ENCODE measurements at regions not wholly inside any gene's neighbourhood (a gene's known extent, or its start where the extent isn't known, plus 50 kb on each side); places are given as distances from the start of the nearest gene placed in this dataset.

DNA sequence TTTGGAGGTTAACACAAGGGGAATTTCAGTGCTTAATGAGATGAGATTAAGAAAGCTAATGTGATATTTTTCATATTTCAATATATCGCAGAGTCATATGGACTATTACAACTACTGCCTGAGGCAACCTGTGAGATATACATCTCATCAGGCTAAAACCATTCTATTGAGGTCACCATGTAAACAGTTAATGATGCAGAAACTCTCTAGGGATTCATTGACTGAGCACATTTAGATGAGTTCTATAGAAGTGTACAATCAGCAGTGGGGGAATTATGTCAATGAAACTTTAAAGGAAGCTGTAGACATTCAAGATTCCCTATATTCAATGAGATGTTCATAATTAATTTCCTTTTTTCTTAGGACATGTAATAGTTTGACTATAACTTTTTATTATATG is 687.4 kb upstream of the SYT4 start:
- Histone ChIP-seq H3F3A (ENCODE audit: low read depth) (no peaks in the 10 kb centered on the region), H3K9me3 (ENCODE audit: low read depth) (no peaks in the 10 kb centered on the region), H3K36me3 (no peaks in the 10 kb centered on the region), H4K20me1 (ENCODE audit: low read depth) (no peaks in the 10 kb centered on the region), H3K27me3 (no peaks in the 10 kb centered on the region), H3K4me1 (no peaks in the 10 kb centered on the region), H3K4me2 (no peak overlapping the region), H2AFZ (replicated peaks) (no peak overlapping the region), H3K79me2 (ENCODE audit: low read depth) (no peaks in the 10 kb centered on the region), H3K4me3 (no peak overlapping the region), H3K9ac (no peak overlapping the region), H3K27ac (no peak overlapping the region)
- H3K4me1 Mint-ChIP-seq, result peaks cover 4% of the 10 kb centered on the region
- H3K36me3 Mint-ChIP-seq, result no peaks in the 10 kb centered on the region
- H3K9me3 Mint-ChIP-seq, result no peaks in the 10 kb centered on the region
- DNase-seq (ENCODE audit: low spot score), result no peak
- no peaks in the 10 kb centered on the region for H3K27me3 Mint-ChIP-seq (ENCODE audit: insufficient read depth, low read depth)
- no peak overlapping the region for H3K27ac Mint-ChIP-seq
- H3K4me3 Mint-ChIP-seq, result no peak overlapping the region
- TF ChIP-seq EZH2 (IDR thresholded peaks at IDR 0.05) (no peak), EZH2phosphoT487 (IDR thresholded peaks at IDR 0.05) (no peak)
- TF ChIP-seq, protein P1, sequence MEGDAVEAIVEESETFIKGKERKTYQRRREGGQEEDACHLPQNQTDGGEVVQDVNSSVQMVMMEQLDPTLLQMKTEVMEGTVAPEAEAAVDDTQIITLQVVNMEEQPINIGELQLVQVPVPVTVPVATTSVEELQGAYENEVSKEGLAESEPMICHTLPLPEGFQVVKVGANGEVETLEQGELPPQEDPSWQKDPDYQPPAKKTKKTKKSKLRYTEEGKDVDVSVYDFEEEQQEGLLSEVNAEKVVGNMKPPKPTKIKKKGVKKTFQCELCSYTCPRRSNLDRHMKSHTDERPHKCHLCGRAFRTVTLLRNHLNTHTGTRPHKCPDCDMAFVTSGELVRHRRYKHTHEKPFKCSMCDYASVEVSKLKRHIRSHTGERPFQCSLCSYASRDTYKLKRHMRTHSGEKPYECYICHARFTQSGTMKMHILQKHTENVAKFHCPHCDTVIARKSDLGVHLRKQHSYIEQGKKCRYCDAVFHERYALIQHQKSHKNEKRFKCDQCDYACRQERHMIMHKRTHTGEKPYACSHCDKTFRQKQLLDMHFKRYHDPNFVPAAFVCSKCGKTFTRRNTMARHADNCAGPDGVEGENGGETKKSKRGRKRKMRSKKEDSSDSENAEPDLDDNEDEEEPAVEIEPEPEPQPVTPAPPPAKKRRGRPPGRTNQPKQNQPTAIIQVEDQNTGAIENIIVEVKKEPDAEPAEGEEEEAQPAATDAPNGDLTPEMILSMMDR (IDR thresholded peaks at IDR 0.05), result no peak

DNA sequence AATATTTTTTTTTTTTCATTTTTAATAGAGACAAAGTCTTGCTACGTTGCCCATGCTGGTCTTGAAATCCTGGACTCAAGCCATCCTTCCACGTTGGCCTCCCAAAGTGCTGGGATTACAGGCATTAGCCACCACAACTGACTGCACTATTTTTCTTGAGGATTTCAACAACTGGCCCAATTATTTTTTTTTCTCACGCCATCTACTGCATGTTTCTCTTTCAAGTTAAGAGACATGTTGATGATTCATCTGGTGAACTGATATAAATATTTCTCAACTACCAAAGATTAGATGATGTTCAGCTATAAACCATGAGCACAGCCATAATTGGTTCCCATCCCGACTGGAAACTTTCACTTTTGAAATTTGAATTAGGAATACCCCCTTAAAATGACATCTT is 688.4 kb upstream of the SYT4 start:
- Mint-ChIP-seq H3K27ac (no peak overlapping the region), H3K9me3 (no peaks in the 10 kb centered on the region), H3K4me3 (no peak overlapping the region), H3K36me3 (no peaks in the 10 kb centered on the region), H3K27me3 (ENCODE audit: insufficient read depth, low read depth) (no peaks in the 10 kb centered on the region), H3K4me1 (peaks cover 4% of the 10 kb centered on the region)
- H3K9me3 ChIP-seq (ENCODE audit: low read depth), result no peaks in the 10 kb centered on the region
- no peaks in the 10 kb centered on the region for H3K4me1 ChIP-seq
- no peak overlapping the region for H3K27ac ChIP-seq
- TF ChIP-seq, protein P1 (IDR thresholded peaks at IDR 0.05), result no peak
- TF ChIP-seq EZH2 (IDR thresholded peaks at IDR 0.05) (no peak), EZH2phosphoT487 (IDR thresholded peaks at IDR 0.05) (no peak)
- H3F3A ChIP-seq (ENCODE audit: low read depth), result no peaks in the 10 kb centered on the region
- no peak overlapping the region for H3K4me2 ChIP-seq
- H3K27me3 ChIP-seq, result no peaks in the 10 kb centered on the region
- no peaks in the 10 kb centered on the region for H3K36me3 ChIP-seq
- no peak overlapping the region for H3K9ac ChIP-seq
- H3K4me3 ChIP-seq, result no peak overlapping the region
- no peak for DNase-seq (ENCODE audit: low spot score)
- H2AFZ ChIP-seq (replicated peaks), result no peak overlapping the region
- no peaks in the 10 kb centered on the region for H3K79me2 ChIP-seq (ENCODE audit: low read depth)
- H4K20me1 ChIP-seq (ENCODE audit: low read depth), result no peaks in the 10 kb centered on the region

DNA sequence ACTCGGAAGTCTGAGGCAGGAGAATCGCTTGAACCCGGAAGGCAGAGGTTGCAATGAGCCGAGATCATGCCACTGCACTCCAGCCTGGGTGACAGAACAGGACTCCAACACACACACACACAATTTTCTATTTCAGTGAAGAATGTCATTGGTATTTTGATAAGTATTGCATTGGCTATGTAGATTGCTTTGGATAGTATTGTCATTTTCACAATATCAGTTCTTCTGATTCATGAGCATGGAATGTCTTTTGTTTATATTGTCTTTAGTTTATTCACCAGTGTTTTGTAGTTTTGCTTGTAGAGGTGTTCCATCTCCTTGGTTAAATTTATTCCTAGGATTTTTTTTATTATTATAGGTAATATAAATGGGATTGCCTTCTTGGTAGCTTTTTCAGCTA is 693.4 kb upstream of the SYT4 start:
- H3F3A ChIP-seq (ENCODE audit: low read depth), result no peaks in the 10 kb centered on the region
- peaks cover 9% of the 10 kb centered on the region for H3K4me1 ChIP-seq
- TF ChIP-seq EZH2phosphoT487 (IDR thresholded peaks at IDR 0.05), result no peak
- TF ChIP-seq, protein P1 (IDR thresholded peaks at IDR 0.05), result no peak
- TF ChIP-seq EZH2 (IDR thresholded peaks at IDR 0.05), result no peak
- no peak overlapping the region for H3K4me3 ChIP-seq
- no peak for DNase-seq (ENCODE audit: low spot score)
- H3K79me2 ChIP-seq (ENCODE audit: low read depth), result no peaks in the 10 kb centered on the region
- H2AFZ ChIP-seq (replicated peaks), result no peak overlapping the region
- Mint-ChIP-seq H3K4me1 (peaks cover 4% of the 10 kb centered on the region), H3K27ac (no peak overlapping the region), H3K9me3 (no peaks in the 10 kb centered on the region), H3K27me3 (ENCODE audit: insufficient read depth, low read depth) (no peaks in the 10 kb centered on the region), H3K36me3 (no peaks in the 10 kb centered on the region), H3K4me3 (no peak overlapping the region)
- H3K27ac ChIP-seq, result no peak overlapping the region
- no peak overlapping the region for H3K4me2 ChIP-seq
- no peaks in the 10 kb centered on the region for H3K27me3 ChIP-seq
- H3K9ac ChIP-seq, result no peak overlapping the region
- no peaks in the 10 kb centered on the region for H4K20me1 ChIP-seq (ENCODE audit: low read depth)
- no peaks in the 10 kb centered on the region for H3K9me3 ChIP-seq (ENCODE audit: low read depth)
- no peaks in the 10 kb centered on the region for H3K36me3 ChIP-seq

DNA sequence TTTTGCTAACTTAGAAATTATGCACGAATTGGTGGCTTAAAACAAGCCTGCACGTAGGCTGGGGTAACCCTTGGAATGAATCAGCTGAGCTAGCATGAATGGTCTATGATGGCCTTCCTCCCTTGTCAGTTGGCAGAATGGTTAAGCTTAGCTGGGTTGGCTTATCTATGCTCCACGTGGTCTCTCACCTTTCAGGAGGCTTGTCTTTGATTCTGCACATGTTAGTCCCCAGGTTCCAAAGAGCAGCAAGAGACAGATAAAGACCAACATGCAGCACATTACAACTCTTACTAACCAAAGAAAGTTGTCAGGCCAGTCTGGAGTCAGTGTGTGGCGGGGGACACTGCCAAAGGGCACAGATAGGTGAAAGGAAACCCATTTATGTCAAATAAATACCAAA is 700.9 kb upstream of the SYT4 start:
- no peak overlapping the region for H3K27ac Mint-ChIP-seq
- Histone ChIP-seq H3K4me3 (no peak overlapping the region), H2AFZ (replicated peaks) (no peak overlapping the region), H3K4me1 (peaks cover 9% of the 10 kb centered on the region), H3K27me3 (no peaks in the 10 kb centered on the region), H3F3A (ENCODE audit: low read depth) (no peaks in the 10 kb centered on the region), H3K9ac (no peak overlapping the region), H4K20me1 (ENCODE audit: low read depth) (no peaks in the 10 kb centered on the region), H3K9me3 (ENCODE audit: low read depth) (no peaks in the 10 kb centered on the region), H3K36me3 (no peaks in the 10 kb centered on the region), H3K79me2 (ENCODE audit: low read depth) (no peaks in the 10 kb centered on the region), H3K27ac (no peak overlapping the region), H3K4me2 (no peak overlapping the region)
- no peaks in the 10 kb centered on the region for H3K9me3 Mint-ChIP-seq
- TF ChIP-seq, protein P1 (IDR thresholded peaks at IDR 0.05), result no peak
- TF ChIP-seq EZH2phosphoT487 (IDR thresholded peaks at IDR 0.05), result no peak
- TF ChIP-seq EZH2 (IDR thresholded peaks at IDR 0.05), result no peak
- no peak for DNase-seq (ENCODE audit: low spot score)
- no peaks in the 10 kb centered on the region for H3K4me1 Mint-ChIP-seq
- H3K36me3 Mint-ChIP-seq, result no peaks in the 10 kb centered on the region
- H3K4me3 Mint-ChIP-seq, result no peak overlapping the region
- no peaks in the 10 kb centered on the region for H3K27me3 Mint-ChIP-seq (ENCODE audit: insufficient read depth, low read depth)

Measured in neural progenitor cell (in vitro differentiated cells).